Cardiac muscle cell (in vitro differentiated cells and primary cell): ENCODE measurements at regions not wholly inside any gene's neighbourhood (a gene's known extent, or its start where the extent isn't known, plus 50 kb on each side); places are given as distances from the start of the nearest gene placed in this dataset.
A peak's percentile ranks its signal among the peaks of the same experiment; 100 is the strongest.

Source experiments
- DNase-seq, 2 donors: peaks; one replicate each; pipeline versions ENCODE4 v3.0.0 to v3.0.0-alpha.2; 2010 to 2017; ENCODE audit warnings: low read depth in 1 of 2, low spot score in 1 of 2
- H3K27ac ChIP-seq: fragments of 200-600 bp; sonication (generic); 2 replicates; pipeline ENCODE4 v1.5.1; 2016
- H3K27me3 ChIP-seq: fragments of 200-600 bp; sonication (generic); 2 replicates; pipeline ENCODE4 v1.6.0; 2016; ENCODE audit warnings: control low read depth
- H3K36me3 ChIP-seq: fragments of 200-600 bp; sonication (generic); 2 replicates; pipeline ENCODE4 v1.5.1; 2016; ENCODE audit warnings: control low read depth
- H3K4me1 ChIP-seq: fragments of 200-600 bp; sonication (generic); 2 replicates; pipeline ENCODE4 v1.8.1; 2017; ENCODE audit warnings: low read depth, mild to moderate bottlenecking, mixed run types
- H3K4me3 ChIP-seq: fragments of 200-600 bp; sonication (generic); 2 replicates; pipeline ENCODE4 v1.5.1; 2016; ENCODE audit warnings: mild to moderate bottlenecking
- H3K9me3 ChIP-seq: fragments of 200-600 bp; sonication (generic); 2 replicates; pipeline ENCODE4 v1.5.1; 2017; ENCODE audit warnings: low read depth, mild to moderate bottlenecking, control low read depth
- CTCF ChIP-seq: IDR thresholded peaks from 2 replicates; pipeline ENCODE4 v1.5.1; 2012; ENCODE audit warnings: low read depth, mild to moderate bottlenecking, low read length

DNA sequence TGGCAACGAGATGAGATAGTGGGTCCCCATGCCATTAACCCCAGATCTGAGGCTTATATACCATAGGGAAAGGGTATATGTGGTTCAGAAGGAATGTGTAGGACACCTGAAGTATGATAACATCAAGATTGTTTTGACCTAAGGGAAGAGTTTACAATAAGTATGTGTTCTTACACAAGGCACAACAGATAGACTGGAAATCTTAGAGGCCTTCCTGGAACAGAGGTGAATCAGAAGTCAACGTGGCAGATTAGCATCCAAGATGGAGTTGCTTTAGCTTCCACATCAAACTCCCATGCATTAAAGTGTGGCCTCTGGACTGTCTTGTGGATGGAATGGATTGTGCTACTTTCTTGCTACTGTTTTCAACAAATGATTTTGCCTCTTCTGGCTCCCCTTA lies 116.6 kb upstream of the NT5C1B start:
- H3K27ac ChIP-seq, result no peak overlapping the region
- H3K9me3 ChIP-seq, result no peaks in the 10 kb centered on the region
- no peak overlapping the region for H3K4me3 ChIP-seq
- DNase-seq, result no peak
- H3K36me3 ChIP-seq, result no peaks in the 10 kb centered on the region
- no peak for TF ChIP-seq CTCF
- peaks cover 16% of the 10 kb centered on the region for H3K4me1 ChIP-seq
- no peaks in the 10 kb centered on the region for H3K27me3 ChIP-seq

GRCh38 chr2:18704276-18704675 lies 114.9 kb upstream of the NT5C1B start:
- H3K36me3 ChIP-seq, result no peaks in the 10 kb centered on the region
- H3K27me3 ChIP-seq, result no peaks in the 10 kb centered on the region
- no peak for TF ChIP-seq CTCF
- DNase-seq, result peak in 1 of 2 donors; percentile 14
- H3K4me1 ChIP-seq, result peaks cover 16% of the 10 kb centered on the region
- no peaks in the 10 kb centered on the region for H3K9me3 ChIP-seq
- no peak overlapping the region for H3K27ac ChIP-seq
- no peak overlapping the region for H3K4me3 ChIP-seq

DNA sequence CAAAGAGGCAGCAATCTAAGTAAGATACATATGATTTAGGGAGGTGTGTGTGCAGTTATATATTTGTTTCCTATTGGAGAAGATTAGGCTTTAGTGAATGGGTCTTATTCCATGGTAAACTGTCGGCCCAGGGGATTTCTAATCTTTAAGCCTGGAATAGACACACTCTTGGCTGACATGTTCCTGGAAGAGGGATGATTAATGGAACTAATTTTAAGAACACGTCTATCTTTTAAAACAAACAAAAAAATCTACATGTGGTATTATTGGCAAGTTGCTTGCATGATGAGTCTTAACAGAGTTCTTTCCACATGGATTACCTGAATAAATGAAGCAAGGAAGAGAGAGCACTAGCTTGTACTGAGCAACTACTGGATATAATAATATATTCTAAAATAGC lies 114.2 kb upstream of the NT5C1B start:
- peak; percentile 25 to 33 for DNase-seq

DNA sequence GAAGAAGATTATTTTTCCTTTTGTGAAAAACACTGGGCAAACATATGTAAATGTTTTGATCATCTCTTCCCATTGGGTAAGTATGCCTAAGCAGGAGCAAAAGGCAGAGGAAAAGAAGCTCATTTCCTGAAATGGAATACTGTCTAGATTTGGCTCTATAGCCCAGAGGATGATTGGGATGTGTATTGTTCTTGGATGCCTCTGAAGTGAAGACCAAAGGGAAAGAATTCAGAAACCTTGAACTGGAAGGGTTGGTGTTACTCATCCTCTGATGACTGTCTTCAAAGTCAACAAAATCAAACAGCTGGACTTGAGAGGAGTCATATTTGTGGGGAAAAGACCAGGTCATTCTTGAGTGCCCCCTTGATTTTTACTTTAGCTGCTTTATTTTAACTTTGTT lies 112.6 kb upstream of the NT5C1B start:
- Histone ChIP-seq H3K27me3 (no peaks in the 10 kb centered on the region), H3K4me1 (peaks cover 16% of the 10 kb centered on the region), H3K36me3 (no peaks in the 10 kb centered on the region), H3K27ac (no peak overlapping the region), H3K4me3 (no peak overlapping the region), H3K9me3 (no peaks in the 10 kb centered on the region)
- peak in 1 of 2 donors; percentile 19 for DNase-seq
- TF ChIP-seq CTCF, result no peak

More for the DNA sequence above, 114.2 kb upstream of the NT5C1B start:
- no peaks in the 10 kb centered on the region for H3K27me3 ChIP-seq
- H3K9me3 ChIP-seq, result no peaks in the 10 kb centered on the region
- H3K36me3 ChIP-seq, result no peaks in the 10 kb centered on the region
- peaks cover 16% of the 10 kb centered on the region for H3K4me1 ChIP-seq
- H3K27ac ChIP-seq, result no peak overlapping the region
- H3K4me3 ChIP-seq, result no peak overlapping the region
- TF ChIP-seq CTCF, result no peak

- no peak overlapping the region for H3K27ac ChIP-seq
- no peaks in the 10 kb centered on the region for H3K9me3 ChIP-seq
- no peak for TF ChIP-seq CTCF
Measured at GRCh38 chr2:18701546-18701945, 112.2 kb upstream of the NT5C1B start.

DNA sequence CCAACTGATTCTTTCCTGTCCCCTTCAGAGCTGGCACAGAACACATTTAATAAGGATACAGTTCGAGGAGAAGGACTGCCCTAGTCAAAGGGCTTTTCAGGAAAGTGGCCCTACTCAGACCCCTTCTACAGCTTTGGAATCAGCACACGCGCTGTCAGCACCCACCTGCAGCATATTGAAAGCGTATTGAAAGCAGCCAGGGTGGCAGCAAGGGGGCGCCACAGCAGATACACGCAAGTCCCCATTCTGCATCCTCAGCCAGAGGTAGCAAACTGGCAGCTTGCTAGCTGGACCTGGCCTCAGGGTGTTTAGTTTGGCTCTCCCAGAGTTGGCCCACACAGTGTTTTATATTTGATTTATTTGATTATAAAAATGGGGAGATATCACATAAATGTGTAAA lies 101.0 kb upstream of the NT5C1B start:
- Histone ChIP-seq H3K27me3 (no peaks in the 10 kb centered on the region), H3K36me3 (no peaks in the 10 kb centered on the region), H3K4me3 (no peak overlapping the region), H3K27ac (no peak overlapping the region), H3K9me3 (no peaks in the 10 kb centered on the region), H3K4me1 (no peaks in the 10 kb centered on the region)
- peak in 1 of 2 donors; percentile 18 for DNase-seq
- peak; percentile 5 for TF ChIP-seq CTCF

More at GRCh38 chr2:18701546-18701945, 112.2 kb upstream of the NT5C1B start:
- peaks cover 16% of the 10 kb centered on the region for H3K4me1 ChIP-seq
- H3K4me3 ChIP-seq, result no peak overlapping the region
- H3K27me3 ChIP-seq, result no peaks in the 10 kb centered on the region
- no peak for DNase-seq
- H3K36me3 ChIP-seq, result no peaks in the 10 kb centered on the region
